Keratinocyte (primary cell): ENCODE measurements at regions not wholly inside any gene's neighbourhood (a gene's known extent, or its start where the extent isn't known, plus 50 kb on each side); places are given as distances from the start of the nearest gene placed in this dataset.
"Not testable (repeated sequence)": the region's sequence is repeated elsewhere in the genome, so short reads cannot be mapped to it uniquely, and the experiment has no call there.

Experiments
- CTCF ChIP-seq, 3 experiments: IDR thresholded peaks in 1 of 3; conservative IDR thresholded peaks in 1 of 3; optimal IDR thresholded peaks in 1 of 3; 2 replicates in 2 of 3; 3 replicates in 1 of 3; pipeline versions ENCODE3 to v1.5.1; 2011; ENCODE audit warnings: low read length in 3 of 3, mild to moderate bottlenecking in 3 of 3, moderate library complexity in 2 of 3, control low read depth in 1 of 3, inconsistent platforms in 1 of 3; ENCODE audit not compliant: insufficient read depth in 2 of 3; ENCODE audit errors: extremely low read depth in 1 of 3
- EZH2 ChIP-seq: IDR thresholded peaks from one replicate; pipeline ENCODE4 v1.6.1; 2012; ENCODE audit warnings: inconsistent platforms, mild to moderate bottlenecking, low read length, moderate library complexity

GRCh38 chr17:43299300-43300076 is 65.7 kb upstream of the RNU2-1 start:
- not testable (repeated sequence) for TF ChIP-seq EZH2; CTCF (optimal IDR thresholded peaks at IDR 0.05 in 1 of 3, IDR thresholded peaks at IDR 0.05 in 1 of 3, conservative IDR thresholded peaks at IDR 0.05 in 1 of 3; ENCODE audit: extremely low read depth in 1 of 3, insufficient read depth in 2 of 3, low read length in 3 of 3)
